Epithelial cell of esophagus (primary cell): ENCODE measurements at regions not wholly inside any gene's neighbourhood (a gene's known extent, or its start where the extent isn't known, plus 50 kb on each side); places are given as distances from the start of the nearest gene placed in this dataset.

Experiments
- DNase-seq: peaks from one replicate; pipeline ENCODE4 v3.0.0; 2010; ENCODE audit warnings: low read depth
- H3K4me3 ChIP-seq: 2 replicates; pipeline ENCODE4 v1.5.1; 2011; ENCODE audit warnings: mild to moderate bottlenecking, low read length, control low read depth
- CTCF ChIP-seq: IDR thresholded peaks from 2 replicates; pipeline ENCODE4 v1.5.1; 2011; ENCODE audit warnings: low read depth, mild to moderate bottlenecking, low read length, control low read depth, inconsistent platforms; ENCODE audit not compliant: insufficient read depth; ENCODE audit errors: missing control alignments

- peak; percentile 41 for DNase-seq
- no peak overlapping the region for H3K4me3 ChIP-seq
- TF ChIP-seq CTCF: peak; percentile 49
These were observed 911.4 kb upstream of the ZEB2 start for GRCh38 chr2:145431181-145431951.

GRCh38 chr2:145423809-145424208 lies 903.9 kb upstream of the ZEB2 start:
- H3K4me3 ChIP-seq: no peak overlapping the region
- no peak for TF ChIP-seq CTCF
- DNase-seq: no peak

- no peak for TF ChIP-seq CTCF
- DNase-seq: no peak
- no peak overlapping the region for H3K4me3 ChIP-seq
These were observed 902.7 kb upstream of the ZEB2 start for GRCh38 chr2:145422576-145422975.

- no peak overlapping the region for H3K4me3 ChIP-seq
- no peak for TF ChIP-seq CTCF
- DNase-seq: no peak
These were observed 901.9 kb upstream of the ZEB2 start for GRCh38 chr2:145421841-145422240.

GRCh38 chr2:145416640-145417039 lies 896.7 kb upstream of the ZEB2 start:
- no peak for TF ChIP-seq CTCF
- DNase-seq: no peak
- no peak overlapping the region for H3K4me3 ChIP-seq

GRCh38 chr2:145415151-145415550 lies 895.2 kb upstream of the ZEB2 start:
- DNase-seq: no peak
- no peak for TF ChIP-seq CTCF
- no peak overlapping the region for H3K4me3 ChIP-seq
